ENCODE measurements at regions not wholly inside any gene's neighbourhood (a gene's known extent, or its start where the extent isn't known, plus 50 kb on each side); places are given as distances from the start of the nearest gene placed in this dataset.

- Histone ChIP-seq H3K4me3 (ENCODE audit: low read depth, low read length) (no peak overlapping the region), H3K27me3 (ENCODE audit: control insufficient read depth, insufficient read depth, low read length) (no peaks in the 10 kb centered on the region), H3K36me3 (ENCODE audit: control insufficient read depth, insufficient read depth, low read length) (no peaks in the 10 kb centered on the region)
- TF ChIP-seq CTCF (IDR thresholded peaks at IDR 0.05; ENCODE audit: insufficient read depth, low read depth, low read length), result no peak
- ChIA-PET CTCF (no interaction called here), POLR2A (no interaction called here)
- no peak for DNase-seq (ENCODE audit: low read depth)
Observed at GRCh38 chr12:61863811-61864210, 396.4 kb upstream of the USP15 start.

GRCh38 chr12:61869796-61870195 is 390.4 kb upstream of the USP15 start:
- DNase-seq (ENCODE audit: low read depth), result no peak
- H3K4me3 ChIP-seq (ENCODE audit: low read depth, low read length), result no peak overlapping the region
- H3K27me3 ChIP-seq (ENCODE audit: control insufficient read depth, insufficient read depth, low read length), result no peaks in the 10 kb centered on the region
- no peak for TF ChIP-seq CTCF (IDR thresholded peaks at IDR 0.05; ENCODE audit: insufficient read depth, low read depth, low read length)
- ChIA-PET CTCF (interaction anchor here (0.6 kb wide), 1 partner anchor 31 kb away, joined by 3 read pairs; no protein-coding TSS in a partner anchor), POLR2A (no interaction called here)
- H3K36me3 ChIP-seq (ENCODE audit: control insufficient read depth, insufficient read depth, low read length), result no peaks in the 10 kb centered on the region

- no peak for DNase-seq (ENCODE audit: low read depth)
- H3K4me3 ChIP-seq (ENCODE audit: low read depth, low read length), result no peak overlapping the region
- no peak for TF ChIP-seq CTCF (IDR thresholded peaks at IDR 0.05; ENCODE audit: insufficient read depth, low read depth, low read length)
- ChIA-PET CTCF (interaction anchor here (0.8 kb wide), 1 partner anchor 16 kb away, joined by 4 read pairs; no protein-coding TSS in a partner anchor), POLR2A (no interaction called here)
- H3K27me3 ChIP-seq (ENCODE audit: control insufficient read depth, insufficient read depth, low read length), result no peaks in the 10 kb centered on the region
- no peaks in the 10 kb centered on the region for H3K36me3 ChIP-seq (ENCODE audit: control insufficient read depth, insufficient read depth, low read length)
Observed at GRCh38 chr12:61870658-61871484, 389.3 kb upstream of the USP15 start.

- CTCF ChIA-PET, result no interaction called here
- TF ChIP-seq CTCF (IDR thresholded peaks at IDR 0.05; ENCODE audit: insufficient read depth, low read depth, low read length), result no peak
- POLR2A ChIA-PET, result no interaction called here
- no peaks in the 10 kb centered on the region for H3K36me3 ChIP-seq (ENCODE audit: control insufficient read depth, insufficient read depth, low read length)
- H3K4me3 ChIP-seq (ENCODE audit: low read depth, low read length), result no peak overlapping the region
- no peak for DNase-seq (ENCODE audit: low read depth)
- H3K27me3 ChIP-seq (ENCODE audit: control insufficient read depth, insufficient read depth, low read length), result no peaks in the 10 kb centered on the region
Observed at GRCh38 chr12:61871485-61871810, 388.8 kb upstream of the USP15 start.

GRCh38 chr12:61879229-61879628 is 381.0 kb upstream of the USP15 start:
- H3K27me3 ChIP-seq (ENCODE audit: control insufficient read depth, insufficient read depth, low read length), result no peaks in the 10 kb centered on the region
- POLR2A ChIA-PET, result no interaction called here
- CTCF ChIA-PET, result no interaction called here
- no peak for DNase-seq (ENCODE audit: low read depth)
- H3K36me3 ChIP-seq (ENCODE audit: control insufficient read depth, insufficient read depth, low read length), result no peaks in the 10 kb centered on the region
- H3K4me3 ChIP-seq (ENCODE audit: low read depth, low read length), result no peak overlapping the region
- no peak for TF ChIP-seq CTCF (IDR thresholded peaks at IDR 0.05; ENCODE audit: insufficient read depth, low read depth, low read length)

All from BJ (cell line).